A204.1 (cell line): ENCODE measurements at regions not wholly inside any gene's neighbourhood (a gene's known extent, or its start where the extent isn't known, plus 50 kb on each side); places are given as distances from the start of the nearest gene placed in this dataset.

Source experiments
- FAIRE-seq: peaks from 2 replicates; lab custom pipeline; 2012; peaks lifted over from hg19 to GRCh38; lab: Jason Lieb, UNC

DNA sequence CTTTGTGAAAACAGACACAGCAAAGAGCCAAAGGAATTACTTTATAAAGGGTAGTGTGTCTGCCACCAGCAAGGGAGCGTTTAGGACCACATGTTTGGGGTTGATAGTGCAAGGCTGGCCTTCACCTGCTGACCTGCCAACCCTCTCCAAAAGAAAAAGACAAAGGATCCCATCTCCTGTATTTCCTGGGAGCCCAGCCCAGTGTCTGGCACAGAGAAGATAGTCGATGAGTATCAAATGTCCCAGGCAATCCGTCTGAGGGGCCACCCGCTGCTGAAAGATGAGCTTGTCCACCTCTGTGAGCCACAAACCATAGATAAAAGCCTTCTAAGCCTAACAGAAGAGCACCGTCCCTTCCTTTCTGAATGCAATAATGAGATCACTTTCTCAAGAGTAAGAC is 154.8 kb upstream of the CTNNB1 start:
- no peak for FAIRE-seq

GRCh38 chr3:41045491-41045890 is 153.8 kb upstream of the CTNNB1 start:
- no peak for FAIRE-seq

DNA sequence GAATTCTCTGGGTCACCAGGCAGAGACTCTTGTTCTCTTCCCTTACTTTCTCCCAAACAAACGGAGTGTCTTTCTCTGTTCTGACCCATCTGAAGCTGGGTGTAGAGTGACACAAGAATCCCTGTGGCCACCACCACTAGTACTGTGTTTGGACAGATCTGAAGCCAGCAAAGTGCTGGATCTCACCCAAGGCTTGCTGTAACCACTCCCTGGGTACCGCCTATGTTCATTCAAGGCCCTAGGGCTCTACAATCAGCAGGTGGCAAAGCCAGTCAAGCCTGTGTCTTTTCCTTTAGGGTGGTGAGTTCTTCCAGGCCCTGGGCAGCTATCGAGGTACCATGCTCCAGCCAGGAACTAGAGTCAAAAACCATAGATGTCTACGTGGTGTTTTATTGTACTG is 149.2 kb upstream of the CTNNB1 start:
- FAIRE-seq = no peak

DNA sequence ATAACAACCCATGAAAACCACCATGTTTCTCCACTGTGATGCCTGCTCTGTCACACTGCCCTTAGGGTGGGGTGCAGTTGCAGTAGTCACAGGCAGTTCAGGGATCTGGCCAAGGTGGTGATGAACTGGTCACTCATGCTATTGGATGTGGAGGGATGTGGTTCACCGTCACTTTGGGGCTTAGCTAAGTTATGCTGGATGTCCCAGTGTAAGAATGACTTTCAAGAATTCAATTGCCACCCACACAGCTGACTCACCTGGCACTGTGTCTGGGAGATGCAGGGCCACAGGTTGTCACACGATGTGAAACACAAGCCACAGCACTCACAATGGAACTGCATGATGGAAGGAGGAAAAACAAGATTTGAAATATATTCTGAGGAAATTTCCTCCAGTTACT is 146.1 kb upstream of the CTNNB1 start:
- FAIRE-seq = no peak

DNA sequence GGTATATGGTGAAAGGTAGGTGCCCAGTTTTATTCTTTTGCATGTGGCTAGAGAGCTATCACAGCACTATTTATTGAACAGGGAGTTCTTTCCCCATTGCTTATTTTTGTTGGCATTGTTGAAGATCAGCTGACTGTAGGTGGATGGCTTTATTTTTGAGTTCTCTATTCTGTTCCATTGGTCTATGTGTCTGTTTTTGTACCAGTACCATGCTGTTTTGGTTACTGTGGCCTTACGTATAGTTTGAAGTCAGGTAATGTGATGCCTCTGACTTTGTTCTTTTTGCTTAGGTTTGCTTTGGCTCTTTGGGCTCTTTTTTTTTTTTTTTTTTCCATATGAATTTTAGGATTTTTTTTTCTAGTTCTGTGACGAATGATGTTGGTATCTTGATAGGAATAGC is 139.2 kb upstream of the CTNNB1 start:
- no peak for FAIRE-seq

GRCh38 chr3:41064070-41064469 is 135.2 kb upstream of the CTNNB1 start:
- no peak for FAIRE-seq

- FAIRE-seq = no peak
Measured at GRCh38 chr3:41064526-41064925, 134.8 kb upstream of the CTNNB1 start.

GRCh38 chr3:41065340-41065739 is 134.0 kb upstream of the CTNNB1 start:
- FAIRE-seq = no peak

DNA sequence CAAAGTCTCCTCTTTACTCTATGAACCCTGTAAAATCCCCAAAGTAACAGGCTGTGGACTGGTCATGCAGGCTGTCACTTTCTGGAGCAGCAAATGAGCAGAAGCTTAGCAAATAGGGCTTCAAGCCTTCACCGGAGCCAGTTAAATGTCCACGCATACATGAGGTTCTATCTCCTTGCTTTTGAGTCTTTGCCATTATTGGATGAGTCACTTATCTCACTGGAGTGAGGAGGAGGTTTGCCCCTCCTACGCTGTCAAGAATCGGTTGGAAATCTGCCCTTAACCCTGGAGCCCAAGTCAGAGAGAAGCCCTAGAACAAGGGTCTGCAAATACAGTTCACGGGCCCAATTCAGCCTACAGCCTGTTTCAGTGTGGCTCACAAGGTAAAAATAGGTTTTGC is 126.1 kb upstream of the CTNNB1 start:
- FAIRE-seq = no peak

GRCh38 chr3:41075975-41076374 is 123.3 kb upstream of the CTNNB1 start:
- no peak for FAIRE-seq

- FAIRE-seq = no peak
Measured at GRCh38 chr3:41076399-41076798, 122.9 kb upstream of the CTNNB1 start.

GRCh38 chr3:41080141-41080540 is 119.2 kb upstream of the CTNNB1 start:
- no peak for FAIRE-seq

- no peak for FAIRE-seq
Measured at GRCh38 chr3:41088882-41089281, 110.4 kb upstream of the CTNNB1 start.

- FAIRE-seq = no peak
Measured at GRCh38 chr3:41089566-41089965, 109.7 kb upstream of the CTNNB1 start.

DNA sequence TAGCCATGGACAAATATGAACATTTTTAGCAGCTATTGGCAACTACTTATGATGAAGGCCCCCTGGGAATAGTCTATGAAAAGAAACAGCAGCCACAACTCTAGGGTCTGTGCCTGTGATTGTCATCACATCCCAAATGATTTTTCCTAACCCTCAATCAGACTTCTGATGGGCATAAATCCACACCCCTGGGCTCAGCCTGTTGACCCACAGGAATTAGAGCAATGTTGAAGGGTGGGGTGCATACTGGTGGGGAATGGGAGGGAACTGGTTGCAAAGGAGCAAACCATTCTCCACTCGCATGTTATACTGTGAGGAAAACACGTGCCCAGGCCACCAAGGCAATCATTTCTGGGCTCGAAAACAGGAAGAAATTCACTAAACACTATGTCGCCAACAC is 106.5 kb upstream of the CTNNB1 start:
- no peak for FAIRE-seq

DNA sequence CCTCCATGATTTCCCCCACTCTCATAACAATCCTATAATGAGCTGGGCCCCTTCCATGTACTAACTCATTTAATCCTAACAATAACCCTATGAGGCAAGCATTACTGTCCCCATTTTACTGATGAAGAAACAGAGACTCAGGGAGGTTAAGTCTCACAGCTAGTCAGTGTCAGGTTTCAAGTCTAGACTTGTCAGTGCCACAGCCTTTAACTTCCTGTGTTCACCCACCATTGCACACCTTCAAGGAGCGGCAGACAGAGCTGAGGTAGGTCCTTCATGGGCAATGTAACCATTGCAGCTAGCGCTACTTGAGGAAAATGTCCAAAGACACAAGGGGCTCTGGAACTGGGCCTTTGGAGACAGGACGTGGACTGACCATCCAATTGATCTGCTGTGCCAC is 105.8 kb upstream of the CTNNB1 start:
- no peak for FAIRE-seq

- FAIRE-seq = no peak
Measured at GRCh38 chr3:41094351-41094750, 105.0 kb upstream of the CTNNB1 start.

GRCh38 chr3:41095702-41096101 is 103.6 kb upstream of the CTNNB1 start:
- FAIRE-seq = no peak

GRCh38 chr3:41097896-41098496 is 101.3 kb upstream of the CTNNB1 start:
- FAIRE-seq = no peak

GRCh38 chr3:41101231-41101630 is 98.1 kb upstream of the CTNNB1 start:
- FAIRE-seq = no peak

DNA sequence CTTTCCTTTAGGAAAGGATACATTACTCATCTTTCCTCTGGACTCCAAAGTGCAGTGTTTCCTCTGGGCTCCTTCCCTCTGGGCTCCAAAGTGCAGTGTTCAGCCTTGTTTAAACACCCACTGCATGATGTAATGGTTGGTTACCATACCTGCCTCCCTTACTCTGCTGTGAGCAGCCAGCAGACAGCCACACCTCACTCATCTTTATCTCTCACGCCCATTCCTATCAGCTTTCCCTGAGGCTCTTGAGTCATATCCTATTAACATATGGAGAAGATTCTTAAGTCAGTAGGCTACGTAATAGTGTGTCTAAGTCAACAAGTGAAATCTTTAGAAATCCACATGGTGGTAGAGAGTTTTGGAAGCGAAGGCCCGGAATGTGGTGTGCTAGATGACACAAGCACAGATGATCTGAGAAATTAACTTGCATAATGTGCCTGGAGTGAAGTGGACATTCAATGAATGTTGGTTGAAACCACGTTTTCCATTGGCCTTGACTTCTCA is 97.2 kb upstream of the CTNNB1 start:
- no peak for FAIRE-seq

DNA sequence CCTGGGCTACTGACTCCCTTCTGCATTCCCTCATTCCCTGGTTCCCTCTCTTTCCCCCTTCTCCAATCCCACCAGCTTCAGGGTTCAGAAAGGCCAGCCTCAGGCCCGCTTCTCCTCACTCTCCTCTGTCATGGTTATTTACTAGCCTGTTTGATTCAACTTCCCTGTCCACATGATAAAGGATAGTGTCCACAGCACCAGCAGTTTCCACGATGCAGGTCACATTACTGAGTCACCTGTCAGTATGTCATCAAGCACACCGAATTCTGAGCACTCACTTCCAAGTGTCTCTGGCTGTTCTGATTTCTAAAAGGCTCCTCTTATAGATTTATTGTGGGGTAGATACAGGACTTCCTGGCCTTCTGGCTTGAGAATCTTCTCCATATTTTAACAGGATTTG is 96.6 kb upstream of the CTNNB1 start:
- FAIRE-seq = no peak

DNA sequence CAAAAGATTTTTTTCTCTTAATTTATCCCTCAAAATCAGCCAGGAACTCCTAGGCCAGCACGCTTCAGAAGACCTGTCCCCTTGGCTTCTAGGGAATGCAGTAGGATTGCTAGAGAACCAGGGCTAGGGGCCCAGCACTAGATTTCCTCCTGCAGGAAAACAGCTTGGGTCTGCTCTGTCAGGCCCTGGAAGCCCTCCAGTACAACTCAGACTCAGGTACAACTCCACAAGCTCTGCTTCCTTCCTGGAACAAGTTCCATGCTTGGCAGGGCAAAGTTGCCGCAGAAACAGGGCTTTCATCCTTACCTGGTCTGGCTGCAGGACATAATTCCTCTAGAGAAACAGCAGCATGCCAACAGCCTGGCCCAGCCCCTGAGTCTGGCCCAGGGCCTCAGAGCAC is 96.1 kb upstream of the CTNNB1 start:
- FAIRE-seq = no peak

DNA sequence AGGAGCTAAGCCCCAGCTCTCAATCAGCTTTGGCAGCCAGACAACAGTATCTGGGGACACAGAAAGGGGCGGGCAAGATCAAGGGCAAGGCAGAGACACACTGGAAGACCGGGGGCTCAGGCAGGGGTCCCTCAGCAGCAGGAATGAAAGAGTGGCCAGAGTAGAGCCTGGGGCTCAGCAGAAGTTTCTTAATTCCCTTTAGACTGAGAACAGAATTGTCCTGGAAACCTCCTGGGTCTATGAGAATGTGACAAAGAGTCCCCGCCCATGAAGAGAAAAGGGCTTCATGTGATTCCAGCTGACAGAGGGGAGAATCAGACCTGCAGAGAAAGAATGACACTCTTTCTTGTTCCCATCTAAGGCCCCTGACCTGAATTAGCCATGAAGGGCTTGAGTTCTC is 95.2 kb upstream of the CTNNB1 start:
- FAIRE-seq = no peak

- no peak for FAIRE-seq
Measured at GRCh38 chr3:41106691-41107090, 92.6 kb upstream of the CTNNB1 start.
